Right kidney (tissue), 1 donor: ENCODE measurements at regions not wholly inside any gene's neighbourhood (a gene's known extent, or its start where the extent isn't known, plus 50 kb on each side); places are given as distances from the start of the nearest gene placed in this dataset.
"Not testable (repeated sequence)": the region's sequence is repeated elsewhere in the genome, so short reads cannot be mapped to it uniquely, and the experiment has no call there.

Source experiments
- DNase-seq: peaks from one replicate; pipeline ENCODE4 v3.0.0-alpha.2; 2016

DNA sequence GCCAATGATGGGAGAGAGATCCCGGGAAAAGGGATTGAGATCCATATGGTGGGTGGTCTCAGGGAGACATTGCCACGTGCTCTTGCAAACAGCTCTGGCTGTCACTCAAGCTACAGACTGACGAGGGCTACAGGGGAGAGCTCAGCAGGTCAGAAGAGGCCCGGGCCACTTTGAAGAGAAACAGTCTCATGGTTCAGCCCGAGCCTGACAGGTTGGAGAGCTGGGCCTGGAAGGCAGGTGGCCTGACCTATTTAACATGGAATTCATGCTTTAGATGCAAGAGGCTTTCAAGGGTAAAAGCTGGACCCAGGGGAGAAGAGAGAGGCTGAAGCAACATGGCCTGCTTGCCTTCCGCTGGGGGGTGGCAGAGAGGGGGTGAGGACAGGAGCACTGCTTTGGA is 81.0 kb upstream of the BRD7 start:
- no peak for DNase-seq

- DNase-seq: no peak
These were observed 80.2 kb upstream of the BRD7 start for GRCh38 chr16:50448981-50449380.

DNA sequence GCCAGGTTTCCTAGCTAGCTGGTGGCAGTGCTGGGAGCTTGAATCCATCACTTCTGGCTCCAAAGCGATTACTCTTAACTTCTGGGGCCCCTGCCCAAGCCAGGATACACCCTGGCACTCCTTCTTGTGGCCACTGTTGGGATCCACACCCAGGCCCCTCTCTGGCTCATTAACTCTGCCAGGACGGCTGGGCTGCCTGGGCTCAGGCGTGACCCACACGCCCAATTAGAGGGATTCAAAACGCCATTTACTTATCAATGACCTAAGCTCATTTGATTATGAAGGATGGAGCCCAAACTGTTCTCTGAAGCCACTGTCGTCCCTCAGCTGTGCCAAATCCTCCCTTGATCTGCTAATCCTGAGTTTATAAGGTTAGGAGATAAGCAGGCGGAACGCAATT is 79.7 kb upstream of the BRD7 start:
- no peak for DNase-seq

- DNase-seq: not testable (repeated sequence)
These were observed 78.6 kb upstream of the BRD7 start for GRCh38 chr16:50447386-50447785.

- no peak for DNase-seq
These were observed 78.1 kb upstream of the BRD7 start for GRCh38 chr16:50446861-50447260.

GRCh38 chr16:50445621-50446555 is 77.1 kb upstream of the BRD7 start:
- DNase-seq: peak; percentile 47

- no peak for DNase-seq
These were observed 75.7 kb upstream of the BRD7 start for GRCh38 chr16:50444526-50444925.

DNA sequence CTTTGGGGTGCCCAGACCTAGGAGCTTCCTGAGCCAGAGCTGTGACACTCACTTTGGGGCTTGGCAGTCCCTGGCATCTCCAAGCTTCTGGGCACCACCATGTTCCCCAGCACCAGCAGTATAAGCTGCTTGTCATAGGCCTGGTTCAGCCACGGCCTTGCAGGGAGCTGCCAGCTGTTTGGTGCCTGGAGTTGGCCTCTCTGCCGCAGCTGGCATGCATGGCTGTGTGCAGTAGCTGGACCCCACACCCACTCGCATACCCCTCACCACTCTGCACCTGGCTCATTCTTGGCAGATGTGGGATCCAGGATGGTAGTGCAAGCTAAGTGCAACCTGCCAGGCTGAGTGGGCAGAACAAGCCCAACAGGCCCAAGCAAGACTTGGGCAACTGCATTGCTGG is 73.4 kb upstream of the BRD7 start:
- no peak for DNase-seq

DNA sequence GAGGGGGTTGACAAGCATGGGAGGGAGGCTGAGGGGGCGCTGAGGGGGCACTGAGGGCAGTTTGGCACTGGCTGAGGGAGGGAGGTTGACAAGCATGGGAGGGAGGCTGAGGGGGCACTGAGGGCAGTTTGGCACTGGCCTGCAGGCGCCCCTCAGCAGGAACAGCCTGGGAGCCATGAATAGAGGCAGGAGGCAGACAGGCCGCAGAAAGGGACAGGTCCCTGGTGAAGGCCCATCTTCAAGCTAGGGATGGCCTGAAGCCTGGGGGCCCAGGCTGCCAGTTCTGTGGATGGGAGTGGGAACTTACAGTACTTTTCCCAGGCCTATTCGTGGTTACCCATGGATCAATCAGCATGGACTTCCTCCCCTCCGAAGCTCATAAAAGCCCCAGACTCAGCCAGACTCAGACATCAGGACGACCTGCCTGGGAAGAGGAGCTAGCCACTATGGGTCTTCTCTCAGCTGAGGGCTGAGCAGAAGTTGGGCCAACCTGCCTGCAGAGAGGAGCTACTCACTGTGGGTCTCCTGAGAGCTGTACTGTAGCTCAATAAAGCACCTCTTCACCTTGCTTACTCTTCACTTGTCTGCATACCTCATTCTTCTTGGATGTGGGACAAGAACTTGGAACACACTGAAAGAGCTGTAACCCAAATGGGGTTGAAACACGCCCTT is 72.8 kb upstream of the BRD7 start:
- DNase-seq: no peak

DNA sequence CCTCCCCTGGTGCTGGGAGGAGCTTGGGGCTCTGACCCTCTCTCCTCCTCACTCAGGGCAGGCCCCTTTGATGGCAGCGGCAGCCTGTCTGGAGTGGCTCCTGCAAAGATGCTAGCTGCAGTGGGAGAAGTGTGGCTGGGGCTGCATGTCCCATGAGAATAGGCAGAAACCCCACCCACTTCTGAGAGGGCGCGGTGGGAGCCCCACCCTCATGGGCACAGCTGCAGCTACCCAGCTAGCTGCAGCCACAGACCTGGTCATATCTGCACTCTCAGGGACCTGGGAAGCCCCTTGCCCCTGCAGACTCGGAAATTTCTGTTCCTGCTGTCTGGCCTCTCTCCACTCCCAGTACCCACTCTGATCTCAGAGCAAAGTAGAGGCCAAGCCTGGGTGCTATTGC is 72.2 kb upstream of the BRD7 start:
- no peak for DNase-seq

DNA sequence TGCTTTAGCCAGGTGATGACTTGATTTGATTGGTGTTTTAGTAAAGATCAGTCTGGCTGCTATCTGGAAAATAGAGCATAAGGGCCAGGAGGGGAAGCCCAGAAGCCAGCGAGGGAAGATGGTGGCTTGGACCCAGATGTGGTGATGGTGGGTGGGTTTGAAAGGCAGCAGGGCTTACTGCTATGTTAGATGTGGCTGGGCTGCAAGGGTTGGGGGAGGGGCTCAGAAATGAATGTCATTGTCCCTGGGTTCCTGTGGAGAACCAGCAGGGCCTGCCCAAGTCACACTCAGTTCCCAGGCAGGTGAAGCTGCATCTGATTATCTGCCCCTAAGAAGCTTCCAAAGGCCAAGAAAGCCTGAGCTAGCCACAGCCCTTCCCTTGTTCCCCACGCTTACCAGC is 71.7 kb upstream of the BRD7 start:
- DNase-seq: no peak

DNA sequence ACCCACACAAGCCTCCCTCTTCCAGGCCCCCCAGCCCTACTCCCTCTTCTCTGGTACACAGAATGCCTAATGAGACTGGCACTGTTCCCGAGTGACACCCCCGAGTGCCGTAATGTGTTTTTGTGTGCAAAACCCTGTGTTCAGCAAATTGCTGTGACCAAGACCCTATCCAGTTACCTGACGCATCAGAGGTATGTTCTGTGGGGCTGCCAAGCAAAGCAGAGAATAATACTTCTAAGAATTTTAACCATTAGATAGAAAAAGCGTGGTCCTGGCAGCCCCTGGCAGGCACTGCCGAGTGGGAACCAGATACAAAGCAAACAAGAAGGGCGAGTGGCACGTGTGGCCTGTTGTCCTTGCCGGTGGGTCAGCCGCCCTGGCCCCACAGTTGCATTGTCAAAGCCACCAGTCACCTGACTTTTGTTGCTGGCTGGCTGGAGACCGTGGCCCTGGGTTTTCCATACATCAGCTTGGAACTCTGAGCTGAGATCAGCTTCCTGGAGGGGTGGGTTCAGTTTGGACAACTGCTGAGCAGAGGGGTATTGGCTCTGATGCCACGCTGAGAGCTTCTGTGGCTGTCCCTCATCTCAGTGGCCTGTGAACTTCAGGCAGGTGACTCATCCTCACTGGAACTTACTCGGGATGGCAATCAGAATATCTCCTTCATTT is 69.1 kb upstream of the BRD7 start:
- no peak for DNase-seq

DNA sequence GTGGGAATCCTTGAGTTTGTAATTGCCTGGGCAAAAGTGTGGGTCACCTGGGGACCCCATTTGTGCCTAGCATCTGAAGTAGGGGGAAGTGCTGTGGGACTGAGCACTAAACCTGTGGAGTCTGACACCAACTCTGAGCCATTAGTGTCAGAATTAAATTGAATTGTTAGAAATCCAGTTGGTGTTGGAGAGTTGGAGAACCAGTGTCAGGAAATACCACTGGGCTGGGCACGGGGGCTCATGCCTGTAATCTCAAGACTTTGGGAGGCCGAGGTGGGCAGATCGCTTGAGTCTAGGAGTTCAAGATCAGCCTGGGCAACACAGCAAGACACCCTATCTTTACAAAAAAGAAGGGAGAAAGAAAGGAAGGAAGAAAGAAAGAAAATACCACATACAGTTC is 67.5 kb upstream of the BRD7 start:
- DNase-seq: no peak

- no peak for DNase-seq
These were observed 66.2 kb upstream of the BRD7 start for GRCh38 chr16:50434872-50435478.

GRCh38 chr16:50430076-50430475 is 61.3 kb upstream of the BRD7 start:
- no peak for DNase-seq

DNA sequence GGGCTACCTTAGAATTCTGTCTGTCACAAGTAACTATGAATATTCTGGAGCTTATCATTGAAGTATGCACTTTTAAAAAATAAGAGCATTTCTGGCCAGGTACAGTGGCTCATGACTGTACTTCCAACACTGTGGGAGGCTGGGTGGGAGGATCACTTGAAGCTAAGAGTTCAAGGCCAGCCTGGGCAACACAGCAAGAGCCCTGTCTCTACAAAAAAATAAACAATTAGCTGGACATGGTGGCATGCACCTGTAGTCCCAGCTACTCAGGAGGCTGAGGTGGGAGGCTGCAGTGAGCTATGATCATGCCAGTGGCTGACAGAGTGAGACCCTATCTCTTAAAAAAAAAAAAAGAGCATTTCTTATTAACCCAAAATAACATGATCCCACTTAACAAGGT is 60.0 kb upstream of the BRD7 start:
- no peak for DNase-seq

- no peak for DNase-seq
These were observed 59.3 kb upstream of the BRD7 start for GRCh38 chr16:50428116-50428515.

GRCh38 chr16:50427107-50427506 is 58.3 kb upstream of the BRD7 start:
- DNase-seq: no peak

DNA sequence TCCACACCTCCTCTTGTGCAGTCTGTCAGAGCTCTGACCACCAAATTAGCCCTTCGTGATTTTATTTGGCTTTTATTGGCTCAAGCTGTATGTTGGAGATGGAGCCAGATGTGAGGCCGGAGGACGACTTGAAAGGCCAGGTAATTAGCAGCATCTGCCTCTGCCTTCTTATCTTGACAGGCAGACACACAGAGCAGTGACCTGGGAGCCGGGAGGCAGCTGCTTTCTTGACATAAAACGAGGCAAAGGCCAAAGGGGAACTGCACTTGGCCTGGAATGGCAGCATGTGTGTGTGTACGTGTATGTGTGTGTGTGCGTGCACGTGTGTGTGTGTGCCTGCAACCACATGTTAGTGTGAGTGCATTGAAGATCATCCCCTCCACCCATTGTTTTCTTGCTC is 56.9 kb upstream of the BRD7 start:
- no peak for DNase-seq

- no peak for DNase-seq
These were observed 56.3 kb upstream of the BRD7 start for GRCh38 chr16:50425044-50425443.

DNA sequence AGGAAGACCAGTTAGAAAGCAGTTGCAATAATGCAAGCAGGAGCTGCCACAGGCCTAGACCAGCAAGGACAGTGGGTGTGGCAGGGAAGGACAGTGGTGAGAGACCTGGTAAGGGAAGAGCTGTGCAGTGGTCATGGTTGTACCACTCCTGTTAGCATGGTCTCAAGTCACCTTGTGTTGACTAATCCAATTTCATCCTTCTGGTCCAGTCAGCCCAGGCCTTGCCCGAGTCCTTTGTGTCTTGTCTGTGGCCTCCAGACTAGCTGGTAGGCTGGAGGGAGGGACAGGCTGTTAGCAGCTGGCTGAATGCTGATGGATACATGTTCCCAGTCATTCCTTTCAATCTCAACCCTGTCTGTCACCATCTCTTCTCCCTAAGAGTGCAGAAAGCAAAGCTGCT is 54.1 kb upstream of the BRD7 start:
- no peak for DNase-seq

DNA sequence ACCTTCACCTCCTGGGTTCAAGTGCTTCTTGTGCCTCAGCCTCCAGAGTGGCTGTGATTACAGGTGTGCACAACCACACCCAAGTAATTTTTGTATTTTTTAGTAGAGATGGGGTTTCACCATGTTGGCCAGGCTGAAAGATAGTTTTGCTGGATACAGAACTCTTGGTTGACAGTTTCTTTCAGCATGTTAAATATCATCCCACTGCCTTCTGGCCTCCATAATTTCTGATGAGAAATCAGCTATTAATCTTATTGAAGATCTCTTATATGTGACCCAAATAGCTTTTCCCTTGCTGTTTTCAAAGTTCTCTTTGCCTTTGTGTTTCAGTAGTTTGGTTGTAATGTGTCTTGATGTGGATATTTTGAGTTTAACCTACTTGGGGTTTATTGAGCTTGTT is 50.3 kb upstream of the BRD7 start:
- DNase-seq: no peak
